GM19023 (cell line): ENCODE measurements at regions not wholly inside any gene's neighbourhood (a gene's known extent, or its start where the extent isn't known, plus 50 kb on each side); places are given as distances from the start of the nearest gene placed in this dataset.
A peak's percentile ranks its signal among the peaks of the same experiment; 100 is the strongest.
"Not testable (repeated sequence)": the region's sequence is repeated elsewhere in the genome, so short reads cannot be mapped to it uniquely, and the experiment has no call there.

Experiments
- ATAC-seq: cut with Tn5 transposase; IDR thresholded peaks from one replicate; pipeline ENCODE4 v1.9.1; 2021; ENCODE audit warnings: mild to moderate bottlenecking, moderate library complexity; ENCODE audit not compliant: unreplicated experiment

DNA sequence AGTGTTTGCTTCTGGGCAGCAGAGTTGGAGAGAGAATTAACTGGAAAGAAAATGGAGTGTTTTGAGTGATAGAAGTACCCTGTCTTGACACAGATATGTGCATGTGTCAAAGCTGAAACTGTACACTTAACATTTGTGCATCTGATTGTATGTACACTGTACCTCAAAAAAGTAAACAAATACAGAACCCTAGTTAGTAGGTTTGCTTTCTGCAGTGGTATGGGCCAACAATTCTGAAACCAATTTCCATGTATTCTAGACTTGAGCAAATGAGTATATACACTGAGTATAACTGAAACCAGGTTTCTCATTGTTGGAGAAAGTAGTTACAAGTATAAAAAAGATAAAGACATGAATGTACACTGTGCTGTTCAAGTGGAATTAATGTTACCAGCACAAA is 52.4 kb downstream of the ELAPOR2 start:
- ATAC-seq = no peak

DNA sequence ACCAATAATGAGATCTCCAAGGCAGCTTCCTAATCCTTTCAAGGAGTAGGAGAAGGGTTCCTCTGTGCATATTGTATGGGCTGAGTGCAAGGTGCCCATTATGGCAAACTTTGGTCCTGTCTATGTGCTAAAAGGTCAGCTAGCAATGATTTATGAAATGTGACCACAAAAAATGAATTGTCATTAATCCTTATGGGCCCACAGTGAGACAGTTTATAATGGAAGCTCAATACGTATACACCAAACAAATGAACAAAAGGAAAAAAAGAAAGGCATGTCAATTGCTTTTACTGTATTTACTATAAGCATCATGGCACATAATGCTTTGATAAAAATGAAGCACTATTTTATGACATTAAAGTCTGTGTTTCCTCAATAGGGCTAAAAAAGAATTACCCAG is 54.5 kb downstream of the ELAPOR2 start:
- no peak for ATAC-seq

DNA sequence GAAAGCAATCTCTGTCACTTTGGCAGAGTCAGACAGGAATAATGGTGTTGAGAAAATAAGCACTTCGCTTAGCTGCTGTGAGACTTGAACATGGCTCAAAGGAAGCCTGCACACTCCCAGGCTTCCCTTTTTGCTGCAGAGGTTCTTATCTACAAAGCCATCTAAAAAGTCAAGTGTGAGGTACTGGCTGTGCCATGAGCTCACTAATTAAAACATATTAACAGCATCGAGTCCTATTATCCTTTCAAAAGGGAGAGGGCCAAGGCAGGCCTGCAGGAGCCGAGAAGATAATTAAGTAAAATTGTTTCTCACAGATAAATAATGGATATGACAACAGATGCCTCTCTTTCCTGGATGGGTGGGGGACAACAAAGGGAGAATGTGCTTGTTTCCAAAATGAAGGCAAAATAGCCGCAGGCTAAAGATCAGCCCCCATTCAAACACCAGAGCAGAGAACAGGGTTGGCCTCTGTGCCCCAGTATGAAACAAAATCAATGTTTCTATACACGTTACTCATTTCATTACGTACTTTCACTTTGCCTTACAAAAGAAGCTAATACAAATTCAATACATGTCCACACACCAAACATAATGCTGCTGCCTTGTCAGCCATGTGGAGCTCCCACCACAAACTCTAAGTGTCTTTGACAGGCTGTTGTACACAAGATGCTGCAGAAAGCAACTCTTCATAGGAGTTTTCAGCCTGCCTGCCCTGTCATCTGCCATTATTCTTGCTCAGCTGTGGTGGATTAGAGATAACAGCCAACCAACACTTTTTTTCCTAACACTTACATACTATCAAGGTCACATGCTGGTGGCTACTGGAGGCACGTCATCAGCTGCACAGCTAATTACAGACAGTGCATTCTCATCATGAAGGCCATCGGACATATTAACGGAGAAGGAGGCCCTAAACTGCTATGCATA is 55.3 kb downstream of the ELAPOR2 start:
- ATAC-seq = no peak

DNA sequence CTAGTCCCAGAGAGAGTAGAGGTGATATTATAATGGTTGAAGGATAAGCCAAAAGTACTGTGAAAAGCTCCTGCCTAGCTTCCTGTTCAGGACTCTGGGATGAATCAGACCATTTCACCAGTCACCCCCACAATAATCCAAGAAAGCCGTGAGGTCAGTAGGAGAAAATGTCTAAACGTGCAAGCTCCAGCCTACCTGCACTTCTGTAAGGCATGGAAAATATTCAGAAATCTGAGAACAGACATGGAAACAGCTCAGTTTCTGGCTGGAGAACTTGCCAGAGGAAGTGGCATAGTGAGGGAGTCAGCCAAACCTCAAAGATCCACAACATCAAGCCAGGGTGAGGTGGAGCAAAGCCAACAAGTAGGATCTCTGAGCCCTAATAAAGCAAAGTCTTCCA is 58.2 kb downstream of the ELAPOR2 start:
- no peak for ATAC-seq

DNA sequence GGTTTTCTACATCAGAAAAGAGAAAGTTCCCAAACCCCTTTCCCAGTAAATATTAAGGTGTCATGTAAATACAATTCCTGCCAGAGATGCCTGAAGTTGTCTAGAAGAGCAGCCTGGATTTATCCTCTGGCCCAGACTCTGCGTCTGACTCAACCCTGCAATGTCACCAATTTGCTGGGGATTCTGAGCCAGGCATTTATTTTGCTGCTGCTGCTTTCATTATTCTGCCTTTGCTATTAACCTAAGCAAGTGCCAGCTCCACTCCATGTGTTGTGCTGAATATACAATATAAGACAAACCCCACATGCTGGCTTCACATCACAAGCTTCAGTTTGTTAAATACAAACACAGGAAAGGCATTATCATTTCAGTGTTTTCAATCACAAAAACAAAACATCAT is 59.1 kb downstream of the ELAPOR2 start:
- no peak for ATAC-seq

DNA sequence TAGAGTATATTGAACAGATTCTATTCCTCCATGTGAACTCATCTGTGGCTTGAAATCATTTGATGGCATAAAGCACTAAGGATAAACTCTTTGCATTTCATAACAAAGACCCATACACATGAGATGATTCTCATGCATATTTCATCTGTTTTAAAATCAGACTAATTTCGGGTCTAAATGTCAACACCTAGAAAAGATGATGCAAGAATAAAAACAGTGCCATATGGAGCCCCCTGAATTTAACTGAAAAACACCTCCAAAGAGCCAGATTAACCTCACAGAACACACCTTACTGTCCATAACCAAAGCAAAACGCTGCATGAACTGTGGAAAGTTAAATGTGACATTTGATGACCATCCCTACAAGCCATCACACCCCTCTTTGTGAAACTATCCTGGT is 59.7 kb downstream of the ELAPOR2 start:
- no peak for ATAC-seq

DNA sequence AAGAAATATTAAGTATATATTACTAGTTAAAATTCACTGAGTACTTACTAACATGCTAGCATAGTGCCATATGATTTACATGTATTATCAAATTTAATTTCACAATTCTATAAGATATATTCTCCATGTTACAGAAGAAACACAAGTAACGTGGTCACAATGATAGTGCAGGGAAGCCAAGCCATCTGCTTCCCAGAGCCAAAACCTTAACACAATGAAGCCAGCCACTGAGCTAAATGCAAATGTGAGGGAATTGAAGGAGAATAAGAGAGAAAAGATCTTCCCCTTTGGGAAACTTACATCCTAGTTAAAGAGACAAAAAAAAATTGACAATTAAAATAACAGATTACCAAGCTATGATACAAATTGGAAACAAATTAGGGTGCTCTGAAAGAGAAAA is 63.6 kb downstream of the ELAPOR2 start:
- no peak for ATAC-seq

DNA sequence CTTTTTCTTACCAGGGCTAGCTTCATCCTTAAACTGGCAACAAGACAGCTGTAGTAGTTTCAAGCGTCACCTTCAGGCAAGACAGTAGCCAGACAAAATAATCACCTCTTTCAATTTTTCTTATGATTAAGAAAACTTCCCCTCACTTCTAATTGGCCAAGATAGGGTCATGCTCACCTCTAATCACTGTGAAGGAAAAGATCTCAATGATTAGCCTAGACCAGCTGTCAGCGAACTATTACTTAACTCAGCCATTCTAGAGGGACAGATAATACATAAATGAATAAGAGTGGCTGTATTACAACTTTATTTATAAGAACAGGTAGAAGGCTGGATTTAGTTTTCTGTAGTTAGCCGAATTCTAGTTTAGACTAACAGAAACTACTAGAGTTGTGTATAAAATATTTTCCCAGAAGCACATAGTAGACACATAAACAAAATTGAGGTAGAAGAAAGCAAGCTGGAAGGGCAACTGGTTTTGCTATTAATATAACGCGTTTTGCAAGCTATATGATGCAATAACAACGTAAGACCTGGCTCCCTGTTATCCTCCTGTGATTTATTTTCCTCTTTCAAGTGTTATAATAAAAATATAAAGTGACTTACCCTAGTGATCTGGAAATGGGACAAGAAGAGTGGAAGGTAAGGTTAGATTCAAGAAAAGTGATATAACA is 64.3 kb downstream of the ELAPOR2 start:
- ATAC-seq = no peak

DNA sequence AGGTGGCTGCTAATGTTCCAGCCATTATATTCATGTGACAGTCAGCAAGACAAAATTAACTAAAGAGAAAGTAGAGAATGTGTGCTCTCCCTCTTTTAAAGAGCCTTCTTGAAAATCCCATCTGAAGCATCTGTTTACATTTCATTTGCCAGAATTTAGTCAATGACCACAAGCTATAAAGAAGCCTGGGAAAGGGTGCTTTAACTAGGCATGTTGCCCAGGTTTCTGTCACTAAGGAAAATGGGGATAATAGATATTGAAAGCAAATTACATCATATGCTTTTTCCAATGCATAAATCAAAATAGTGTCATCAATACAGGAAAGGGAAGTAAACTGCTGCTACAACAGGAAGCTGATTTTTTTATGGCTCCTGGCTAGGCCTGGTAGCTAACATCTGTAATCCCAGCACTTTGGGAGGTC is 67.7 kb downstream of the ELAPOR2 start:
- no peak for ATAC-seq

DNA sequence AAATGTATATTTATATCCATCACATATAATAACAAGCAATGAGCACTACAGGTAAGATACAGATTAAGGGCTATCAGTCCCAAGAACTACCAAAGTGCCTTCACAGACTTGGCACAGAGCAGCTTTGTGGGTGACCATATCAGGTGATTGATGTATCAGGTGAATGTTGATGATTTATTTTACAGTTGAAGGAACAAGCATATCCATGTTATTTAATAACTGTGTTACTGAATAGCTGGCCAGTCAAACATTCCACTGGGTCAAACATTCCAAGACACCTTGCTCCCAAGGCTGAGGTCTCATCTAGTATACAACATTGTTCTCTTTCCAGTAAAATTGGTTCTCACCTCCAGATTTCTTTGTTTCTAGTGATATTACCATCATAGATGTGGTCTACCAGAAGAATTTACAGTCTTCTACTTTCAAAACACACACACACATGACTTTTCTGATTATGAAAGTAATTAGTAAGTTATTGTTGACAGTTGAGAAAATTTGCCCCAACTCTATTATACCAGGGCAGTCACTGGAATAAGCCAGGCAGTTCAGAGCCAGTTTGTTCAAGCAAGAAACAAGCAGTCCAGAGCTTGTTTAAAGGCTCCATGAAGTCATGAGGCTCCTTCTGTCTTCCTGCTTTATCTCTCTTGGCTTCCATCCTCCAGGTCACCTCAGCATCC is 68.2 kb downstream of the ELAPOR2 start:
- ATAC-seq = peak; percentile 72

DNA sequence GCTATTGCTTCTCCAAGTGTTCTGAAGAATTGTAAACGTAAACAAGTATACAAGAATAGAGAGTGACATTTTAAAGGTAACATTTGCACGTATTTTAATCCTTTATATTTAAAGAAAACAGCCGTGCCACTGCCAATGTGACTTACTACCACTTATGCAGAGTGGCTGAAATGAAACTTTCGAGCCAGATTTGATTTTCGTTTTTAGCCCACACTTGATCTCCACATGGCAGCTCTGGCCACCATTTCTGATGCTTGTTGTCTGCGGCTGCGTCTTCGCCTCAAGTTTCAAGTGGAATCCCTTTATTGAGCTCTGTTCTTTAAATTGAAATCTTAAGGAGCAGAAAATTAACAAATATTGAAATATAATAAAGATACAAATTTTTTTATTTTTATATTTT is 70.0 kb downstream of the ELAPOR2 start:
- ATAC-seq = no peak

DNA sequence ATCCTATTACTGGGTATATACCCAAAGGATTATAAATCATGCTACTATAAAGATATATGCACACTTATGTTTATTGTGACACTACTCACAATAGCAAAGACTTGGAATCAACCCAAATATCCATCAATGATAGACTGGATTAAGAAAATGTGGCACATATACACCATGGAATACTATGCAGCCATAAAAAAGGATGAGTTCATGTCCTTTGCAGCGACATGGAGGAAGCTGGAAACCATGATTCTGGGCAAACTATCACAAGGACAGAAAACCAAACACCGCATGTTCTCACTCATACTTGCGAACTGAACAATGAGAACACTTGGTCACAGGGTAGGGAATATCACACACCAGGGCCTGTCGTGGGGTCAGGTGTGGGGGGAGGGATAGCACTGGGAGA is 71.6 kb downstream of the ELAPOR2 start:
- not testable (repeated sequence) for ATAC-seq

DNA sequence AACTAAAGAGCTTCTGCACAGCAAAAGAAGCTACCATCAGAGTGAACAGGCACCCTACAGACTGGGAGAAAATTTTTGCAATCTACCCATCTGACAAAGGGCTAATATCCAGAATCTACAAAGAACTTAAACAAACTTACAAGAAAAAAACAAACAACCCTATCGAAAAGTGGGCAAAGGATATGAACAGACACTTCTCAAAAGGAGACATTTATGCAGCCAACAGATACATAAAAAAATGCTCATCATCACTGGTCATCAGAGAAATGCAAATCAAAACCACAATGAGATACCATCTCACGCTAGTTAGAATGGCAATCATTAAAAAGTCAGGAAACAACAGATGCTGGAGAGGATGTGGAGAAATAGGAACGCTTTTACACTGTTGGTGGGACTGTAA is 72.1 kb downstream of the ELAPOR2 start:
- ATAC-seq = not testable (repeated sequence)

DNA sequence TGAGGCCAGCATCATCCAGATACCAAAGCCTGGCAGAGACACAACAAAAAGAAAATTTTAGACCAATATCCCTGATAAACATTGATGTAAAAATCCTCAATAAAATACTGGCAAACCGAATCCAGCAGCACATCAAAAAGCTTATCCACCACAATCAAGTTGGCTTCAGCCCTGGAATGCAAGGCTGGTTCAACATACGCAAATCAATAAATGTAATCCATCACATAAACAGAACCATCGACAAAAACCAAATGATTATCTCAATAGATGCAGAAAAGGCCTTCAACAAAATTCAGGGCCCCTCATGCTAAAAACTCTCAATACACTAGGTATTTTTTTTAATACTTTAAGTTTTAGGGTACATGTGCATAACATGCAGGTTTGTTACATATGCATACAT is 74.1 kb downstream of the ELAPOR2 start:
- not testable (repeated sequence) for ATAC-seq

DNA sequence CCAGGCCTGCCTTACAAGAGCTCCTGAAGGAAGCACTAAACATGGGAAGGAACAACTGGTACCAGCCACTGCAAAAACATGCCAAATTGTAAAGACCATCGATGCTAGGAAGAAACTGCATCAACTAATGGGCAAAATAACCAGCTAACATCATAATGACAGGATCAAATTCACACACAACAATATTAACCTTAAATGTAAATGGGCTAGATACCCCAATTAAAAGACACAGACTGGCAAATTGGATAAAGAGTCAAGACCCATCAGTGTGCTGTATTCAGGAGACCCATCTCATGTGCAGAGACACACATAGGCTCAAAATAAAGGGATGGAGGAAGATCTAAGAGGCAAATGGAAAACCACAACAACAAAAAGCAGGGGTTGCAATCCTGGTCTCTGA is 75.8 kb downstream of the ELAPOR2 start:
- ATAC-seq = not testable (repeated sequence)

DNA sequence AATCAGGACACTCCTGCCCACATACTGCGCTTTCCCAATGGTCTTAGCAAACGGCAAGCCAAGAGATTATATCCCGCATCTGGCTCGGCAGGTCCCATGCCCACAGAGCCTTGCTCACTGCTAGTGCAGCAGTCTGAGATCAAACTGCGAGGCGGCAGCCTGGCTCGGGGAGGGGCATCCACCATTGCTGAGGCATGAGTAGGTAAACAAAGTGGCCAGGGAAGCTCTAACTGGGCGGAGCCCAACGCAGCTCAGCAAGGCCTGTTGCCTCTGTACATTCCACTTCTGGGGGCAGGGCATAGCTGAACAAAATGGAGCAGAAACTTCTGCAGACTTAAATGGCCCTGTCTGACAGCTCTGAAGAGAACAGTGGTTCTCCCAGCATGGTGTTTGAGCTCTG is 77.5 kb downstream of the ELAPOR2 start:
- ATAC-seq = not testable (repeated sequence)

DNA sequence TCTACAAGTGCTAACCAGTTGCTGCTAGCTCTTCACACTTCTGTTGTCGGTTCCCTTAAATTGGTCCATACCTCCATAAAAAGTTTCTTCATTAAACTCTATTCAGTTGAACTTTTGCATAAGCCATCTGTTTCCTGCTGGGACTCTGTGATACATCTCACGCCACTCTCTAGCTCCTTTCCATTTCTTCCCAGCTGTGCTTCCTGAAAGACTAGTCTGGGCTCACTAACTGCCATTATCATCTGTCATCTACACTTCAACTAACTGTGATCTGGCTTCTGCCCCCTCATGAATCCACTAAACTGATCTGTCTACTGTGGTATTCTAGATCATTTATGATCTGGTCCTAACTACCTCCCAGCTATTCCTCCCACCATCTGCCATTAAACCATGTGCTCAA is 78.3 kb downstream of the ELAPOR2 start:
- ATAC-seq = no peak

DNA sequence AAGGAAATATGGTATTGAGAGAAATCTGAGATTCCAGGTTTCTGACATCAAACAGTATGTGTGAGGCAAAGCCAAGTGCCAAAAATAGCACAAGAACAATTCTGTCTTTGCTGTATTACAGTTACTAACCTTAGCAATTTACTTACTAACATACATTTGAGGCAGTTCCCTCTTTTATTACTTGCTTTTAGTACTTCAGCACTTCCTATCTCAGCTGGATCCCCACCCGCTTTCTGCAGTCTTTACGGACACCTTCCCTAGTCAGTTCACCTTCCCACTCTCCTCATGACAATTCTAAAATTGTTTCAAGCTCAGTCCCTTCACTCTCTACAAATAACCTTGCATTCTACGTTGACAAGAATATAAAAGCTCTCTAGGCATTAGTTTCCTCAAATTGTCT is 79.2 kb downstream of the ELAPOR2 start:
- no peak for ATAC-seq

DNA sequence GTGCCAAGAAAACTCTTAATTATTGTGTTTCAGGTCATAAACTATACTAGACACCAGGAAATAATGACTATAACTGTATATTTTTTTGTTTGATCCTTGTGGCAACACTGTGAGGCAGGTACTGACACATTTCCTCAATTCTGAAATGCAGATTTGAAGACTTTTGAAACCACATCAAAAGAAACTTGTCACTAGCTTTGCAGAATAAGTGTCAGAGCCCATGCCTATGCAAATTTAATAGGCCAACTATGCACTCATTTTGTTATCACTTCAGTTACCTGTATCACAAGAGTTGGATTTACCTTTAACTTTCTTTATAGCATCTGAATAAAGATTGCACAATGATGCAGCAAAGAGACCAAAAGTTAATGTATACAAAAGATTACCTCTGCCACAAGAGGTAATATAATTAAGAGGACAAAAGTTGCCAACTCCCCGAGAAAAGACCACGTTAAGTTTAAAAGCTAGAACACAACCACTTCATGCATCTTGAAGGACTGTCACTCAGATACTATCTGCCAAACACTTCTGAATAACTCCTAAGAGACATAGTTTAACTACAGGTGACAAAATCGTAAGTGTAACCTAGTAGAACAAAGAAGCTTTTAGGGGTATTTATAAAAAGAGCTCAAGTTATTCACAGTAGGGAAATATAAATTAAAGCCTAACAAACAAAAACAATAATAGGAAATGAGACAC is 80.5 kb downstream of the ELAPOR2 start:
- ATAC-seq = peak; percentile 87

DNA sequence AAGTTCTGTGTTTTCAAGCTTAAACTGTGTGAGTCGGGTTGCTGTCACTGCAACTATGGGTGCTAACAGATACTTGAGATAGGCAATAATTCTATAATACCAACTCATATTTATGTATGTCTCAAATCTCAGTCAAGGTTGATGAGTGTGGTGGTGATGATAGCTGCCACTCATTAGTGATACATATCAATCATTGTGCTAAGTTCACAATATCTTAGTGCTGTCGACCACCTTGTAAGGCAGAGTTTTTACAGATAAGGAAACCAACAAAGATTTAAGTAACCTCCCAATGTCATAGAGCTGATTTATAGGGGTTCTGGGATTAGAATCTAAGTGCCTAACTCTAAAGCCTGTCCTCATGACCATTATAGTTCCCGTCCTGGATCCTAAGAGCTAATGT is 82.5 kb downstream of the ELAPOR2 start:
- ATAC-seq = no peak

DNA sequence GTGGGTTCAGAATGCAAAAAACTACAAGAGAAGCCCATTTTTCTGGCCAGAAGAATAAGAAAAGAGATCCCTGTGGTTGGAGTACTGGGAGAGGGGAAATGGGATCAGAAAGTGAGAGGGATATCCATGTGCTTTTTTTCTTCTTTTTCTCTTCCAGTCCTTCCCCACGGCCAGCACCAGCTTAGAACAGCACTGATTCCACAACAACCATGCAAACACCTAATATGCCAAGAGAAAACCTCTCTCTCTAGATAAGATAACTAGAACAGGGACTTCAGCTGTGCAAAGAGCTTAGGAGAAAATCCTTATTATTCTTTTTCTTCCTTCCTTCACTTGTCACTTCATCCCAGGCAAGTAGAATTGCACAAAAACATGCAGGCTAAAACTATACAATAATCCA is 83.5 kb downstream of the ELAPOR2 start:
- no peak for ATAC-seq
